Stimulated activated CD4-positive, alpha-beta T cell treated with anti-CD3 and anti-CD28 coated beads, Interleukin-4, amount 100 ng/mL, for 24 hours (primary cell): ENCODE measurements at regions not wholly inside any gene's neighbourhood (a gene's known extent, or its start where the extent isn't known, plus 50 kb on each side); places are given as distances from the start of the nearest gene placed in this dataset.
"Not testable (repeated sequence)": the region's sequence is repeated elsewhere in the genome, so short reads cannot be mapped to it uniquely, and the experiment has no call there.

Experiments used
- DNase-seq: peaks from one replicate; pipeline ENCODE4 v3.0.0-alpha.2; 2020

GRCh38 chr11:114949614-114950351 is 271.5 kb downstream of the NXPE2 start:
- no peak for DNase-seq

GRCh38 chr11:114953039-114953438 is 274.7 kb downstream of the NXPE2 start:
- DNase-seq: no peak

GRCh38 chr11:114955923-114956322 is 277.6 kb downstream of the NXPE2 start:
- DNase-seq: no peak

GRCh38 chr11:114956566-114956965 is 278.2 kb downstream of the NXPE2 start:
- no peak for DNase-seq

- no peak for DNase-seq
These were observed 281.7 kb downstream of the NXPE2 start for GRCh38 chr11:114959953-114960505.

GRCh38 chr11:114960819-114961218 is 282.5 kb downstream of the NXPE2 start:
- DNase-seq: not testable (repeated sequence)

- no peak for DNase-seq
These were observed 286.4 kb downstream of the NXPE2 start for GRCh38 chr11:114964676-114965214.

GRCh38 chr11:114970927-114971645 is 292.8 kb downstream of the NXPE2 start:
- DNase-seq: no peak

GRCh38 chr11:114972105-114972504 is 293.8 kb downstream of the NXPE2 start:
- DNase-seq: no peak

- no peak for DNase-seq
These were observed 299.3 kb downstream of the NXPE2 start for GRCh38 chr11:114977651-114978050.

- DNase-seq: no peak
These were observed 303.8 kb downstream of the NXPE2 start for GRCh38 chr11:114982141-114982540.

GRCh38 chr11:114984611-114985163 is 306.4 kb downstream of the NXPE2 start:
- DNase-seq: no peak

- DNase-seq: no peak
These were observed 308.0 kb downstream of the NXPE2 start for GRCh38 chr11:114986365-114986764.

- DNase-seq: no peak
These were observed 308.9 kb downstream of the NXPE2 start for GRCh38 chr11:114987186-114987760.

- no peak for DNase-seq
These were observed 310.3 kb downstream of the NXPE2 start for GRCh38 chr11:114988644-114989043.

- DNase-seq: no peak
These were observed 311.2 kb downstream of the NXPE2 start for GRCh38 chr11:114989536-114989935.

- no peak for DNase-seq
These were observed 327.3 kb downstream of the NXPE2 start for GRCh38 chr11:115005663-115006062.

GRCh38 chr11:115007851-115008250 is 329.5 kb downstream of the NXPE2 start:
- DNase-seq: no peak

- no peak for DNase-seq
These were observed 330.5 kb downstream of the NXPE2 start for GRCh38 chr11:115008799-115009198.

GRCh38 chr11:115017529-115017928 is 339.2 kb downstream of the NXPE2 start:
- no peak for DNase-seq

GRCh38 chr11:115030166-115030565 is 351.8 kb downstream of the NXPE2 start:
- DNase-seq: no peak

GRCh38 chr11:115036406-115037180 is 358.3 kb downstream of the NXPE2 start:
- no peak for DNase-seq
